ENCODE measurements at regions not wholly inside any gene's neighbourhood (a gene's known extent, or its start where the extent isn't known, plus 50 kb on each side); places are given as distances from the start of the nearest gene placed in this dataset.
"Not testable (repeated sequence)": the region's sequence is repeated elsewhere in the genome, so short reads cannot be mapped to it uniquely, and the experiment has no call there.

DNA sequence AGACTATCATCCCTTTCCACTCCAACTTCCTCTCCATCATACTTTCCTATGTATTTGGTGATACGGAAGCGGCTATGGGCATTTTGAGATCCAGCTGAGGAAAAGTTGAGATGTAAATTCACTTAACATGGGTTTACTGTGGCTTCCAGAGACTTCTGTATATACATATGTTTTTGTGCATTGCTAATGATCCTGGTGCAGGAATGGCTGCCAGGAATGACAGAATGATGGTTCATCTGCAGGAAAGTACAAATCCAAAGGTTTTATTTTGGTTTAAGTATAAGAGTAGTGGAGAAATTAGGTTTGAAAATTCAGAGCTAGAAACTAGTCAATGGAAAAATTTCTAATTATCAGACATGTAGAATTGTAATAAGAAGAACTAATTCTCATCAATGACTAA lies 95.0 kb upstream of the PAM start:
- no peak overlapping the region for H3K4me3 ChIP-seq (ENCODE audit: low read length in 2 of 2)
- H3K4me1 ChIP-seq (ENCODE audit: control insufficient read depth in 2 of 2, insufficient read depth in 2 of 2, low read length in 2 of 2), result no peaks in the 10 kb centered on the region
- H3K9ac ChIP-seq (ENCODE audit: low read depth in 1 of 2, low read length in 2 of 2), result no peak overlapping the region
- no peaks in the 10 kb centered on the region for H3K27me3 ChIP-seq (ENCODE audit: control insufficient read depth in 2 of 2, insufficient read depth in 2 of 2, low read length in 2 of 2)
- H3K27ac ChIP-seq (ENCODE audit: low read depth in 2 of 2, low read length in 2 of 2), result no peak overlapping the region
- no peaks in the 10 kb centered on the region for H3K9me3 ChIP-seq (ENCODE audit: control insufficient read depth in 2 of 2, low read length in 2 of 2)
- no peaks in the 10 kb centered on the region for H3K36me3 ChIP-seq (ENCODE audit: control insufficient read depth in 2 of 2, insufficient read depth in 2 of 2, low read length in 2 of 2)

DNA sequence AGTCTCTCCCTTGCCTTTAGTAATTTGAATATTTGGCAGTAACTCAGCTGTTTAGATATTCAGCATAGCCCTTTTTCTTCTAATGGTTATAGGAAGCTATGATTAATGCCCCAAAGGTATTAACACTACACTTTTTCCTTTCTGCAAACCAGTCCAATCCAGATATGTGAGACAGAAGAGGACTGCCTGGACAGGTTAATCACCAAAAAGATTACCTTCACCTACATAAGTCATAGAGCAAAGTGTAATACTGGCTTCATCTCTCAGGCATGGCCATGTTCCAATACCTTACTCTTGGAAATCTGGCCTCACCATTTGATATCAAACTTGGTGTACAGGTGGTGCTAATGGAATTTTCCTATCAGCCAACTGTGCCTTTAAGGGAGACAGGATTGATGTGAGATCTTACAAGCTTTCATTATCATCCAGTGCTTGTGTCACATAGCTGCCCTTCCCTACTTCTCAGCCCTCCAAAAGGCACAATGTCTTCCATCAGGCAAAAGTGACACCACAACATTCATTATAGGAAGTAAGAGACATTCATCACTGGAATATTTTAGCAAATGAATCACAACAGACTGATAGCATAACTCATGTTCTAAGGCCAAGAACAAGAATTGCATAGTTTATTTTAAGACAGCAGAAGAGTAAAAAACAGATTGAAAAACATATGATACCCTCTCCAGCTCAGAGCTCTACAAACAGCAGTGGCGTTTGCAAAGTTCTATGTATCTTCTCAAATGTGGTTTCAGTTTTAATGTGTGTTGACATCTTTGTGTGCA lies 91.2 kb upstream of the PAM start:
- no peaks in the 10 kb centered on the region for H3K9me3 ChIP-seq (ENCODE audit: control insufficient read depth in 2 of 2, low read length in 2 of 2)
- no peaks in the 10 kb centered on the region for H3K4me1 ChIP-seq (ENCODE audit: control insufficient read depth in 2 of 2, insufficient read depth in 2 of 2, low read length in 2 of 2)
- H3K36me3 ChIP-seq (ENCODE audit: control insufficient read depth in 2 of 2, insufficient read depth in 2 of 2, low read length in 2 of 2), result no peaks in the 10 kb centered on the region
- H3K4me3 ChIP-seq (ENCODE audit: low read length in 2 of 2), result no peak overlapping the region
- no peaks in the 10 kb centered on the region for H3K27me3 ChIP-seq (ENCODE audit: control insufficient read depth in 2 of 2, insufficient read depth in 2 of 2, low read length in 2 of 2)
- no peak overlapping the region for H3K9ac ChIP-seq (ENCODE audit: low read depth in 1 of 2, low read length in 2 of 2)
- no peak overlapping the region for H3K27ac ChIP-seq (ENCODE audit: low read depth in 2 of 2, low read length in 2 of 2)

DNA sequence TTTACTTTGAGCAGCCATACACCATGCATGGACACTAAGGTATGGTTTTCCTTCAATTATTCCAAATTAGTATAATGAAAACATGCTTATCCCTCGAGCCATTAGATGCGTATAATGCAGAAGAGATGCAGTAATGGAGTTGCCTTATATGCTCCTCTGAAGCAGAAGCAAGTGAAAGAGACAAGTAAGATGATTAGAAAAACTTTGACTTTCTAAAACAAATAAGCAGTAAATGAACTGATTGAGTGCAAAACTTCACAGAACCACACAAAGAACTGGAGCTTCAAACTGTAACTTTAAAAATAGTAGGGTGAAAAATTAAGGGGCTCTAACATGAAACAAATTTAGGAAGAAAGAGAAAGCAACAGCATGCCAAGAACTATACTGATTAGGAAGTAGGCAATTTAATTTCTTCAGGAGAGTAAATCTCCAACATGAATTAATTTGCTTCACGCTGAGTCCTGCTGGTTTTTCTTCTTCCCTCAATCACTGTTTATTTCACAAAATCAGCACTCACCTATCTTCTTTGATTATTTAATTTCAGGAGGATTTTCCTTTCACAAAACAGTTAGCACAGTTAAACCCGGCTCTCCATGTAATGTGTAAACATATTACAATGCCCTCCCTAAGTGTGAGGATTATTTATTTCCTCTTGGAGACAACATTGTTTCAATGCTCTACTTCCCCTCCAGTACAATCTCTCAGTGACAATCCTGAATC lies 90.3 kb upstream of the PAM start:
- Histone ChIP-seq H3K4me1 (ENCODE audit: control insufficient read depth in 2 of 2, insufficient read depth in 2 of 2, low read length in 2 of 2) (no peaks in the 10 kb centered on the region), H3K9me3 (ENCODE audit: control insufficient read depth in 2 of 2, low read length in 2 of 2) (no peaks in the 10 kb centered on the region), H3K36me3 (ENCODE audit: control insufficient read depth in 2 of 2, insufficient read depth in 2 of 2, low read length in 2 of 2) (no peaks in the 10 kb centered on the region), H3K27ac (ENCODE audit: low read depth in 2 of 2, low read length in 2 of 2) (no peak overlapping the region), H3K27me3 (ENCODE audit: control insufficient read depth in 2 of 2, insufficient read depth in 2 of 2, low read length in 2 of 2) (no peaks in the 10 kb centered on the region), H3K4me3 (ENCODE audit: low read length in 2 of 2) (no peak overlapping the region), H3K9ac (ENCODE audit: low read depth in 1 of 2, low read length in 2 of 2) (no peak overlapping the region)

DNA sequence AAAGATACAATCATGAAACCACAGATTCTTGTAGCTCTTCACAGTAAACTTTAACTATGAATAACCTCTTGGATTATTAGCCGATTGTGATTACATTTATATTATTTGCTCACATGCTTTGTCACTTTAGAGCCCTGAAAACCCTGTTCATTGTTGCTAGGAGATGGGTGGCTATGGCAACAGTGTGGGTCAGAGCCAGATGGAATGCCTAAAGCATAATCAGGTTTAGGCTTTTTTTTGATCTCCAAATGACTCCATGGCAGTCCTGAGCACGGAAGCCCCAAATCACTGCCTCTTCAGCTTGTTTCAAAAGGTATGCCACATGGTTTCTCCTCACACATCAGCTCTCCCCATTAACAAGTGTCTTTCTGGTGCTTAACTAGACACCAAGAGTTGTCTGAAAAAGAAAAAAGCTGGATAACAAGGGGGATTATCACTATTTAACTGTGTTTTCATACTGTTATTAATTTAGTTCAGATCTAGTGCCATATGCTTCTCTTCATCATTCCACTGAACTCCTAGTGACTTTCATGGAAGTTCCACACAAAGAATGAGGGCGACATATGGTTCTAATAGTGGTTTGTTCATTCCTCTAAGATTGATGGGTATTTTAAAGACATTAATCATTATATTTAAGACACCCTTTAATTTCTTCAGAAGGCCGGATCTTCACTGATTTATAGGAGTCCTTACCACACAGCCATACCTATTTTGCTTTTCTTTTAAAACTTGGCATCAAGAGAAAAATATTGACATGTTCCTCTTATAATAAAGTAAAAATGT lies 88.8 kb upstream of the PAM start:
- no peaks in the 10 kb centered on the region for H3K9me3 ChIP-seq (ENCODE audit: control insufficient read depth in 2 of 2, low read length in 2 of 2)
- H3K9ac ChIP-seq (ENCODE audit: low read depth in 1 of 2, low read length in 2 of 2), result no peak overlapping the region

DNA sequence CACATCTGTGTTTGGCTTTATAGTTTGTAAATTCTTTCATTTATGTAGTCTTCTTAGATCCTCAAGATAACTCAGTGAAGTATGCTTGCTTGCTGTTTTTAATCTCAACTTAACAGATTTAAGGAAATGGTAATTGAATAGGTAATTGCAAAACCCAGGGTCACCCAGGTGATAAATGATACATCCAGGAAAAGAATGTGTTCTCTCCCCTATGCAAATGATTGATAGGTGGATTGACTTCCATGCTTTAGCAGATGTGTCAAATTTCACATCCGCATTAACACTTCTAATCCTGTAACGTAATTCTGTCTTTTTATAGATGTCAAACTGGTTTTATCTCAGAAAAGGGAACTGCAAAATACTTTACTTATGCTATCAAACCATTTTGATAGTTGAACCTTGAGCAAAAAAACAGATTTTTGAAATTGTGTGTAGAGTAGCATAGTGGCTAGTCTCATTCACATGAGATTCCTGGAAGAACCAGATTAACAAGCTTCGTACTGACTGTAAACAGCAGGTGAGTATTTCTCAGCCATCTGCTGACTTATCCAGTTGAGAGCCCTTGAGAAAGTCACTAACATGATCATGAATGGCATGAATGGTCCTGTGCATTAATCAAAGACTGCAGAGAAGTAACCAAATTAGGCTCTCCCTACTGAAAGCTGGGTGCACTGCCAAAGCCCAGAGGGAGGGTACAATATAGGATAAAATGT lies 86.7 kb upstream of the PAM start:
- Histone ChIP-seq H3K27me3 (ENCODE audit: control insufficient read depth in 2 of 2, insufficient read depth in 2 of 2, low read length in 2 of 2) (no peaks in the 10 kb centered on the region), H3K27ac (ENCODE audit: low read depth in 2 of 2, low read length in 2 of 2) (no peak overlapping the region), H3K4me1 (ENCODE audit: control insufficient read depth in 2 of 2, insufficient read depth in 2 of 2, low read length in 2 of 2) (no peaks in the 10 kb centered on the region), H3K9me3 (ENCODE audit: control insufficient read depth in 2 of 2, low read length in 2 of 2) (no peaks in the 10 kb centered on the region), H3K4me3 (ENCODE audit: low read length in 2 of 2) (no peak overlapping the region), H3K36me3 (ENCODE audit: control insufficient read depth in 2 of 2, insufficient read depth in 2 of 2, low read length in 2 of 2) (no peaks in the 10 kb centered on the region), H3K9ac (ENCODE audit: low read depth in 1 of 2, low read length in 2 of 2) (no peak overlapping the region)

More for the DNA sequence above, 88.8 kb upstream of the PAM start:
- Histone ChIP-seq H3K4me3 (ENCODE audit: low read length in 2 of 2) (no peak overlapping the region), H3K4me1 (ENCODE audit: control insufficient read depth in 2 of 2, insufficient read depth in 2 of 2, low read length in 2 of 2) (no peaks in the 10 kb centered on the region), H3K36me3 (ENCODE audit: control insufficient read depth in 2 of 2, insufficient read depth in 2 of 2, low read length in 2 of 2) (no peaks in the 10 kb centered on the region), H3K27ac (ENCODE audit: low read depth in 2 of 2, low read length in 2 of 2) (no peak overlapping the region), H3K27me3 (ENCODE audit: control insufficient read depth in 2 of 2, insufficient read depth in 2 of 2, low read length in 2 of 2) (no peaks in the 10 kb centered on the region)

DNA sequence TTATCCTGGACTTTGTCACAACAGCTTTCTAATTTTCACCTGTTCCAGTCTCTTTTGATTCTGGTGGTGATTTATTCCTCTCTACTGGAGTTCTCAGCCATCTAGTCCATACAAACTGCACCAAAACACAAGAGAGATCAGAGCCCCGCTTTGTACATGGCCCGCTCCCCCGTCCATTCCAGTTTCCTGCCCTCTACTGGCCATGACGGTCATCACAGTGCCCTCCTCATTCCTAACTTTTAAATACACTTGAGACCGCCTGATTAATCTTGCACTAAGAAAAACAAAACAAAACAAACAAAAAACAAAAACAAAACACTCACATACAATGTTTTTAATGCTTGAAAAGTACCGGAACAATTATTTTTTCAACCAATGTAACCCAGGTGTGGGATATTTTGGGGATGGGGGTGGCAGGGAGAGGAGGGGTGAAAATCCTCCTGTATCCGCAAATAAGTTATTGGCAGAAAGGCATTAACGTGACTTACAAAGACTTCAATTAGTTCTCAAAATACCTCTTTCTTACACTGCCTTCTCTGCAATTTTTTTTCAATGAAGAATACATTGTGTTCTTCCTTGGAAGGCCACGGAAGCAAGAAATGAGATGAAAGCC lies 84.8 kb upstream of the PAM start:
- Histone ChIP-seq H3K9me3 (ENCODE audit: control insufficient read depth in 2 of 2, low read length in 2 of 2) (no peaks in the 10 kb centered on the region), H3K27ac (ENCODE audit: low read depth in 2 of 2, low read length in 2 of 2) (no peak overlapping the region), H3K4me3 (ENCODE audit: low read length in 2 of 2) (no peak overlapping the region), H3K27me3 (ENCODE audit: control insufficient read depth in 2 of 2, insufficient read depth in 2 of 2, low read length in 2 of 2) (no peaks in the 10 kb centered on the region), H3K9ac (ENCODE audit: low read depth in 1 of 2, low read length in 2 of 2) (no peak overlapping the region), H3K4me1 (ENCODE audit: control insufficient read depth in 2 of 2, insufficient read depth in 2 of 2, low read length in 2 of 2) (no peaks in the 10 kb centered on the region), H3K36me3 (ENCODE audit: control insufficient read depth in 2 of 2, insufficient read depth in 2 of 2, low read length in 2 of 2) (no peaks in the 10 kb centered on the region)

DNA sequence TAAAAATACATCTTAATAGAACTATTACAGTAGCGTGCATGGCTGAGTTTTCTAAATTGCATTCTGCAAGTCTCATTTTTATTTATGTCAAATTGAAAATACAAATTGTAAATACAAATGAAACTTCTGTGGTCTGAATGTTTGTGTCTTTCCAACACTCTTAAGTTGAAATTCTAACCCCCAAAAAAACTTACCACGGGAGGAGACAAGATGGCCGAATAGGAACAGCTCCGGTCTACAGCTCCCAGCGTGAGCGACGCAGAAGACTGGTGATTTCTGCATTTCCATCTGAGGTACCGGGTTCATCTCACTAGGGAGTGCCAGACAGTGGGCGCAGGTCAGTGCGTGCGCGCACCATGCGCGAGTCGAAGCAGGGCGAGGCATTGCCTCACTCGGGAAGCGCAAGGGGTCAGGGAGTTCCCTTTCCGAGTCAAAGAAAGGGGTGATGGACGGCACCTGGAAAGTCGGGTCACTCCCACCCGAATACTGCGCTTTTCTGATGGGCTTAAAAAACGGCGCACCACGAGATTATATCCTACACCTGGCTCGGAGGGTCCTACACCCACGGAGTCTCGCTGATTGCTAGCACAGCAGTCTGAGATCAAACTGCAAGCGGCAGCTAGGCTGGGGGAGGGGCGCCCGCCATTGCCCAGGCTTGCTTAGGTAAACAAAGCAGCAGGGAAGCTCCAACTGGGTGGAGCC lies 83.9 kb upstream of the PAM start:
- not testable (repeated sequence) for H3K9ac ChIP-seq (ENCODE audit: low read depth in 1 of 2, low read length in 2 of 2); H3K27me3 ChIP-seq (ENCODE audit: control insufficient read depth in 2 of 2, insufficient read depth in 2 of 2, low read length in 2 of 2); H3K36me3 ChIP-seq (ENCODE audit: control insufficient read depth in 2 of 2, insufficient read depth in 2 of 2, low read length in 2 of 2); H3K27ac ChIP-seq (ENCODE audit: low read depth in 2 of 2, low read length in 2 of 2); H3K4me3 ChIP-seq (ENCODE audit: low read length in 2 of 2); H3K4me1 ChIP-seq (ENCODE audit: control insufficient read depth in 2 of 2, insufficient read depth in 2 of 2, low read length in 2 of 2); H3K9me3 ChIP-seq (ENCODE audit: control insufficient read depth in 2 of 2, low read length in 2 of 2)

DNA sequence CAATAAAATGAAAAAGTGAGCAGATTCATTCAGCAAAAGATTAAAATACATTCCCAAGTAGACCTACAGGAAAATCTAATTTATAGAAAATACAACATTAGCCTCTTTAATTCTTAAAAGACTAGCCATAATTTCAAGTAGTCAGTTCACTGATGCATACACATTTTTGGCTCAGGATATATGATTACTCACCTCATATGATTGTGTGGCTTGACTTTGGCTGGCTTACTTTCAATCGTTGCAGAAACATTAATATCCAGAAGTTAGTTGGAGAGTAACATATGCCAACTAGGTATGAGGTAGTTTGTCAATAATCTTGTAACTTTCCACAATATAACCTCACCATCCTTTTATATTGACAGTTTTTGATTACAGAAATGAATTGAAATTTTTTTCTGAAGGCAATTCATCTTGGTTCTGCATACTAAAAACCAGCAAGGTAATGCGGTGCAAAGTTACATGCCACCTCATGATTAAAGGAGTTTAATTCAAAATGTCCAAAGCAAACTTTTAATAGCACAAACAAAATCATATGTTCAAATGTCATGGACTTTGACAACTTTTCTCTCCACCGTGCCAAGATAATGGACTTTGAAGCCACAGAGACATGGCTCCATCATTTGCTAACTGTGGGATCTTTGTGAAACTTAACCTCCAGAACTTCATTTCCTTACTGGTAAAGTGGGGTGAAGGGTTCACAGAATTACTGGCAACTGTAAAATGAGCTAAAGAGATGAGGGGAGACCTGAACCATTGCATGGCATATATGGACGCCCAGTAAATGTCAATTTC lies 76.6 kb upstream of the PAM start:
- Histone ChIP-seq H3K9me3 (ENCODE audit: control insufficient read depth in 2 of 2, low read length in 2 of 2) (no peaks in the 10 kb centered on the region), H3K9ac (ENCODE audit: low read depth in 1 of 2, low read length in 2 of 2) (no peak overlapping the region), H3K4me1 (ENCODE audit: control insufficient read depth in 2 of 2, insufficient read depth in 2 of 2, low read length in 2 of 2) (no peaks in the 10 kb centered on the region), H3K27ac (ENCODE audit: low read depth in 2 of 2, low read length in 2 of 2) (no peak overlapping the region), H3K27me3 (ENCODE audit: control insufficient read depth in 2 of 2, insufficient read depth in 2 of 2, low read length in 2 of 2) (no peaks in the 10 kb centered on the region), H3K4me3 (ENCODE audit: low read length in 2 of 2) (no peak overlapping the region), H3K36me3 (ENCODE audit: control insufficient read depth in 2 of 2, insufficient read depth in 2 of 2, low read length in 2 of 2) (no peaks in the 10 kb centered on the region)

Data from mucosa of rectum (tissue), 2 donors.